ENCODE measurements at regions not wholly inside any gene's neighbourhood (a gene's known extent, or its start where the extent isn't known, plus 50 kb on each side); places are given as distances from the start of the nearest gene placed in this dataset.
"Not testable (repeated sequence)": the region's sequence is repeated elsewhere in the genome, so short reads cannot be mapped to it uniquely, and the experiment has no call there.

- DNase-seq (ENCODE audit: insufficient read length, low spot score, missing footprints): no peak
- Histone ChIP-seq H3K79me2 (ENCODE audit: insufficient read depth, low read length) (no peaks in the 10 kb centered on the region), H3K27me3 (ENCODE audit: insufficient read depth, low read length) (no peaks in the 10 kb centered on the region), H3K9me3 (ENCODE audit: low read depth, low read length) (no peaks in the 10 kb centered on the region), H3K27ac (ENCODE audit: low read depth, low read length) (no peak overlapping the region), H3K36me3 (ENCODE audit: insufficient read depth, low read length) (no peaks in the 10 kb centered on the region), H4K20me1 (ENCODE audit: insufficient read depth, low read length) (no peaks in the 10 kb centered on the region), H2AFZ (ENCODE audit: low read length) (no peak overlapping the region), H3K4me2 (ENCODE audit: insufficient read depth, low read length) (no peak overlapping the region), H3K4me1 (ENCODE audit: insufficient read depth, low read length) (peaks cover 3% of the 10 kb centered on the region), H3K4me3 (ENCODE audit: insufficient read depth, low read length) (no peak overlapping the region)
- no peak for TF ChIP-seq CTCF (IDR thresholded peaks at IDR 0.05; ENCODE audit: extremely low read depth, low read depth, low read length)
Observed at GRCh38 chr6:48606618-48607017, 495.6 kb upstream of the PTCHD4 start.

- DNase-seq (ENCODE audit: insufficient read length, low spot score, missing footprints): no peak
- H3K79me2 ChIP-seq (ENCODE audit: insufficient read depth, low read length): no peaks in the 10 kb centered on the region
- no peaks in the 10 kb centered on the region for H3K9me3 ChIP-seq (ENCODE audit: low read depth, low read length)
Observed at GRCh38 chr6:48597951-48598350, 487.0 kb upstream of the PTCHD4 start.

GRCh38 chr6:48596830-48597229, 485.8 kb upstream of the PTCHD4 start:
- Histone ChIP-seq H4K20me1 (ENCODE audit: insufficient read depth, low read length) (no peaks in the 10 kb centered on the region), H3K36me3 (ENCODE audit: insufficient read depth, low read length) (no peaks in the 10 kb centered on the region), H3K79me2 (ENCODE audit: insufficient read depth, low read length) (no peaks in the 10 kb centered on the region), H3K4me1 (ENCODE audit: insufficient read depth, low read length) (no peaks in the 10 kb centered on the region), H3K4me2 (ENCODE audit: insufficient read depth, low read length) (no peak overlapping the region), H3K27me3 (ENCODE audit: insufficient read depth, low read length) (no peaks in the 10 kb centered on the region), H3K4me3 (ENCODE audit: insufficient read depth, low read length) (no peak overlapping the region), H3K9me3 (ENCODE audit: low read depth, low read length) (no peaks in the 10 kb centered on the region), H3K27ac (ENCODE audit: low read depth, low read length) (no peak overlapping the region), H2AFZ (ENCODE audit: low read length) (no peak overlapping the region)
- no peak for DNase-seq (ENCODE audit: insufficient read length, low spot score, missing footprints)
- TF ChIP-seq CTCF (IDR thresholded peaks at IDR 0.05; ENCODE audit: extremely low read depth, low read depth, low read length): no peak

More at GRCh38 chr6:48597951-48598350, 487.0 kb upstream of the PTCHD4 start:
- no peak overlapping the region for H2AFZ ChIP-seq (ENCODE audit: low read length)
- no peak overlapping the region for H3K4me2 ChIP-seq (ENCODE audit: insufficient read depth, low read length)
- H3K36me3 ChIP-seq (ENCODE audit: insufficient read depth, low read length): no peaks in the 10 kb centered on the region
- no peaks in the 10 kb centered on the region for H4K20me1 ChIP-seq (ENCODE audit: insufficient read depth, low read length)
- no peaks in the 10 kb centered on the region for H3K27me3 ChIP-seq (ENCODE audit: insufficient read depth, low read length)
- no peak overlapping the region for H3K27ac ChIP-seq (ENCODE audit: low read depth, low read length)
- H3K4me1 ChIP-seq (ENCODE audit: insufficient read depth, low read length): no peaks in the 10 kb centered on the region
- H3K4me3 ChIP-seq (ENCODE audit: insufficient read depth, low read length): no peak overlapping the region
- no peak for TF ChIP-seq CTCF (IDR thresholded peaks at IDR 0.05; ENCODE audit: extremely low read depth, low read depth, low read length)

GRCh38 chr6:48591158-48591557, 480.2 kb upstream of the PTCHD4 start:
- H3K9me3 ChIP-seq (ENCODE audit: low read depth, low read length); DNase-seq (ENCODE audit: insufficient read length, low spot score, missing footprints); H3K4me2 ChIP-seq (ENCODE audit: insufficient read depth, low read length); H2AFZ ChIP-seq (ENCODE audit: low read length); H3K27ac ChIP-seq (ENCODE audit: low read depth, low read length); H4K20me1 ChIP-seq (ENCODE audit: insufficient read depth, low read length); H3K36me3 ChIP-seq (ENCODE audit: insufficient read depth, low read length); H3K27me3 ChIP-seq (ENCODE audit: insufficient read depth, low read length); H3K4me3 ChIP-seq (ENCODE audit: insufficient read depth, low read length); H3K4me1 ChIP-seq (ENCODE audit: insufficient read depth, low read length); H3K79me2 ChIP-seq (ENCODE audit: insufficient read depth, low read length): not testable (repeated sequence)

Measured in osteoblast (primary cell).